Esophagus squamous epithelium (tissue), 4 donors: ENCODE measurements at regions not wholly inside any gene's neighbourhood (a gene's known extent, or its start where the extent isn't known, plus 50 kb on each side); places are given as distances from the start of the nearest gene placed in this dataset.

Source experiments
- POLR2A ChIP-seq, 4 donors: fragments of 450-650 bp; IDR thresholded peaks; one replicate each; pipeline ENCODE4 v1.6.1; 2017; ENCODE audit warnings: antibody characterized with exemption in 4 of 4, mild to moderate bottlenecking in 4 of 4, moderate library complexity in 3 of 4
- TF ChIP-seq, protein P1 (sequence below), 6 experiments: fragments of 450-650 bp in 4 of 6; fragments of 200-600 bp in 2 of 6; sonication (generic) in 2 of 6; IDR thresholded peaks; one replicate each; pipeline ENCODE4 v1.5.1; 2016 to 2019; ENCODE audit warnings: antibody characterized with exemption in 6 of 6, mild to moderate bottlenecking in 4 of 6, moderate library complexity in 4 of 6

DNA sequence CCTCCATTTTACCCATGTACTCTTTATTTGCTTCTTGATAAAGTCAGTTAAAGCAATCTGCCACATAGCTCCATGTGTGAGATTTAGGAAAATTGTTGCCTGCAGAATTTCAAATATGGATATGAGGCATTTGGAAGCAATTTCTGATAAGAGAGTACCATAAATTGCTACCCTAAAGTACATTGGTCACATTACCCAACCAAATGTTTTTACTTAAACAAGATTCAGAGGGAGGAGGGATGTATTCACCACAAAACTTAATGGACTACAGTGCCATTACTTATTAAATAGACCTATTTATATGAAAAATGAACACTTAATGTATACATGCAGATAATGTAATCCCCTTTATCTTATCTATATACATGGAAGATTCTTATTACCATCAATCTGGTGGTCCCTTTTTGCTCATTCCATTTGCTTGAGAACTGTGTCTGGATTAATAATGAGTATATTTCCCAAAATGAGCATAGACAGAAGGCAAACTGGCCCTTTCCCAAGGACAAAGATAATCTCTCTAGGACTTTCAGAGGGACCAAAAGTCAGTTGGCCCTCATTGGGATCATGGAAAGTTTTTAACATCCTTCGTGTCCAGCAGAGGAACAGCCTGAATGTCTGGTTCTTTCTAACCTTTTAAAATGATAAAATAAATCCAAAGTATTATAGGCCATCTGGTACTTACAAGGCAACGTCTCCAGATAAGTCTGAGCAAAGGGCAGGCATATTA, 526.4 kb downstream of the CBLN4 start:
- TF ChIP-seq, protein P1, sequence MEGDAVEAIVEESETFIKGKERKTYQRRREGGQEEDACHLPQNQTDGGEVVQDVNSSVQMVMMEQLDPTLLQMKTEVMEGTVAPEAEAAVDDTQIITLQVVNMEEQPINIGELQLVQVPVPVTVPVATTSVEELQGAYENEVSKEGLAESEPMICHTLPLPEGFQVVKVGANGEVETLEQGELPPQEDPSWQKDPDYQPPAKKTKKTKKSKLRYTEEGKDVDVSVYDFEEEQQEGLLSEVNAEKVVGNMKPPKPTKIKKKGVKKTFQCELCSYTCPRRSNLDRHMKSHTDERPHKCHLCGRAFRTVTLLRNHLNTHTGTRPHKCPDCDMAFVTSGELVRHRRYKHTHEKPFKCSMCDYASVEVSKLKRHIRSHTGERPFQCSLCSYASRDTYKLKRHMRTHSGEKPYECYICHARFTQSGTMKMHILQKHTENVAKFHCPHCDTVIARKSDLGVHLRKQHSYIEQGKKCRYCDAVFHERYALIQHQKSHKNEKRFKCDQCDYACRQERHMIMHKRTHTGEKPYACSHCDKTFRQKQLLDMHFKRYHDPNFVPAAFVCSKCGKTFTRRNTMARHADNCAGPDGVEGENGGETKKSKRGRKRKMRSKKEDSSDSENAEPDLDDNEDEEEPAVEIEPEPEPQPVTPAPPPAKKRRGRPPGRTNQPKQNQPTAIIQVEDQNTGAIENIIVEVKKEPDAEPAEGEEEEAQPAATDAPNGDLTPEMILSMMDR (IDR thresholded peaks at IDR 0.05): no peak
- no peak for TF ChIP-seq POLR2A (IDR thresholded peaks at IDR 0.05)
